HUDEP-2 (cell line): ENCODE measurements at regions not wholly inside any gene's neighbourhood (a gene's known extent, or its start where the extent isn't known, plus 50 kb on each side); places are given as distances from the start of the nearest gene placed in this dataset.
"Not testable (repeated sequence)": the region's sequence is repeated elsewhere in the genome, so short reads cannot be mapped to it uniquely, and the experiment has no call there.

Source experiments
- DNase-seq, 76 experiments: peaks; one replicate each; lab custom pipeline; 2025; ENCODE audit not compliant: unreplicated experiment in 76 of 76; lab: John Stamatoyannopoulos, UW

- no peak for DNase-seq
Measured at GRCh38 chr3:115251509-115251908, 104.4 kb upstream of the ZBTB20 start.

GRCh38 chr3:115252679-115253078 is 105.6 kb upstream of the ZBTB20 start:
- no peak for DNase-seq

GRCh38 chr3:115254492-115255196 is 107.6 kb upstream of the ZBTB20 start:
- DNase-seq: no peak

- no peak for DNase-seq
Measured at GRCh38 chr3:115255197-115255585, 108.1 kb upstream of the ZBTB20 start.

GRCh38 chr3:115270849-115271248 is 123.8 kb upstream of the ZBTB20 start:
- DNase-seq: no peak

GRCh38 chr3:115272036-115272824 is 125.1 kb upstream of the ZBTB20 start:
- no peak for DNase-seq

- no peak for DNase-seq
Measured at GRCh38 chr3:115275896-115276295, 128.8 kb upstream of the ZBTB20 start.

GRCh38 chr3:115279939-115280338 is 132.9 kb upstream of the ZBTB20 start:
- no peak for DNase-seq

GRCh38 chr3:115280506-115280905 is 133.4 kb upstream of the ZBTB20 start:
- no peak for DNase-seq

- no peak for DNase-seq
Measured at GRCh38 chr3:115281697-115282675, 134.9 kb upstream of the ZBTB20 start.

GRCh38 chr3:115284980-115285379 is 137.9 kb upstream of the ZBTB20 start:
- no peak for DNase-seq

- DNase-seq: no peak
Measured at GRCh38 chr3:115286529-115287197, 139.6 kb upstream of the ZBTB20 start.

- DNase-seq: no peak
Measured at GRCh38 chr3:115287198-115287597, 140.1 kb upstream of the ZBTB20 start.

- no peak for DNase-seq
Measured at GRCh38 chr3:115292131-115292530, 145.0 kb upstream of the ZBTB20 start.

- no peak for DNase-seq
Measured at GRCh38 chr3:115292677-115293165, 145.6 kb upstream of the ZBTB20 start.

GRCh38 chr3:115293321-115293720 is 146.2 kb upstream of the ZBTB20 start:
- no peak for DNase-seq

- no peak for DNase-seq
Measured at GRCh38 chr3:115301364-115301860, 154.3 kb upstream of the ZBTB20 start.

GRCh38 chr3:115317953-115318352 is 170.9 kb upstream of the ZBTB20 start:
- not testable (repeated sequence) for DNase-seq

- DNase-seq: no peak
Measured at GRCh38 chr3:115321400-115321805, 174.3 kb upstream of the ZBTB20 start.

- no peak for DNase-seq
Measured at GRCh38 chr3:115322901-115323300, 175.8 kb upstream of the ZBTB20 start.
